A204.1 (cell line): ENCODE measurements at regions not wholly inside any gene's neighbourhood (a gene's known extent, or its start where the extent isn't known, plus 50 kb on each side); places are given as distances from the start of the nearest gene placed in this dataset.

ENCODE experiments used
- FAIRE-seq: peaks from 2 replicates; lab custom pipeline; 2012; peaks lifted over from hg19 to GRCh38; lab: Jason Lieb, UNC

DNA sequence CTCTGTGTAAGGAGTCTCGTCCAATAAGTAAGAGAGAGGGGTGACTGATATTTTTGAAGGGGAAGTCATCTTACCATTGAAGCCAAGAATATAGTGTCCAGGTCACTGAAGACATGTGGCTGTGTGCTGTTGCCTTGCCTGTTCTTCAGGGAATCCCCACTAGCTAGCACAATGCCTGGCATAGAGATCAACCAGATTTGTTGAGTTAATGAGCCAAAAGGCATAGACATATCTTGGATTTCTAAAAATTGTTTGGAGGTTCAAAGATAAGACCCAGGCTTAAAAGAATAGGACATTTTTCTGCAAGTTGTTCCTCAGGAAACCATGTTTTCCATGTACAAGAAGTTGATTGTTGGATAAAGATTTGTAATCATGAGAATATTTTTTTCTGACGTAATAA is 119.3 kb upstream of the DKK2 start:
- no peak for FAIRE-seq

DNA sequence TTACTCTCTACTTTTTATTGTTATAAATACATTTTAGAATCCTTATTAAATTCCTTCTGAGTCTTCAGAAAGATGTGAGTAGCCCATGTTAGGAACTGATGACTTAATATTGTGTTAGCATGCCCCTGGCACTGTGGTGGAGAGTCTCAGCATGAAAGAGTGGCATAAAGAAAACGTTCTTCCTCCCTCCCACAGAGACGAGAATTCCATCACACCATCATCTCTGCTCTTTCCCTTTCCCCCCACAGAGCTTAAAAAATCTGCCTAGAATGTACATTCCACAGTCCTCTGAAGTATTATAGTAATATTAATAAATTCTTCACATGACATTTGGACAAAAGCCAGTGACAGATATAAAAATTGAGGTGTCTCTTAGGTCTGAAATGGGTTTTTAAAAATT is 117.8 kb upstream of the DKK2 start:
- no peak for FAIRE-seq

- FAIRE-seq = no peak
Observed at GRCh38 chr4:107153228-107153627, 117.1 kb upstream of the DKK2 start.

- no peak for FAIRE-seq
Observed at GRCh38 chr4:107151173-107151572, 115.1 kb upstream of the DKK2 start.

GRCh38 chr4:107148904-107149303 is 112.8 kb upstream of the DKK2 start:
- FAIRE-seq = no peak

GRCh38 chr4:107147873-107148272 is 111.8 kb upstream of the DKK2 start:
- no peak for FAIRE-seq

GRCh38 chr4:107138433-107138832 is 102.3 kb upstream of the DKK2 start:
- FAIRE-seq = no peak

DNA sequence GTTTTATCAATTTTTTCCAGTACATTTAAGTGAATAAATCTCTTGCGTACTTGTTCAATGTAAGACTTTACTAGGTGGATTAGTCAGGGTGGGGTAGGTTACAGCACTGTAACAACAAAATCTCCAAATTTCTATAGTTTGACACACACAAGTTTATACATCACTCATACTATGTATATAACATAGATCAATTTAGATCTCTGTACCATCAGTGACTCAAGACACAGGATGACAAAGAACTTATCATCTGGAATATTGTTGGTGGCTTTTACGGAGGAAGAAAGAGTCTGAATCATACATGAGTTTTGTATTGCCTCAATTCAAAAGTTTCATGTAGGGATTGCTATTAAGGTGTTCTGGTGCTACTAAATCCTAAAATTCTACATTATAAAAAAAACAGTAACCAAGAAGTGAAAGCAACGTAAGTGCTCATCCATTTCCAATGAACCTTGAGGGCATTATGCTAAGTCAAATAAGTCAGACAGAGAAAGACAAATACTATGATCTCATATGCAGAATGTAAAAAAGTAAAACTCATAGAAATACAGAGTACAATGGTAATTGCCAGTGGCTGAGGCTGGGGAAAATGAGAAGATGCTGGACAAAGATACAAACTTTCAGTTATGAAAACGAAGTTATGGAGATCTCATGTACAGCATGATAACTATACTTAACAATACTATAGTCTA is 98.0 kb upstream of the DKK2 start:
- no peak for FAIRE-seq

DNA sequence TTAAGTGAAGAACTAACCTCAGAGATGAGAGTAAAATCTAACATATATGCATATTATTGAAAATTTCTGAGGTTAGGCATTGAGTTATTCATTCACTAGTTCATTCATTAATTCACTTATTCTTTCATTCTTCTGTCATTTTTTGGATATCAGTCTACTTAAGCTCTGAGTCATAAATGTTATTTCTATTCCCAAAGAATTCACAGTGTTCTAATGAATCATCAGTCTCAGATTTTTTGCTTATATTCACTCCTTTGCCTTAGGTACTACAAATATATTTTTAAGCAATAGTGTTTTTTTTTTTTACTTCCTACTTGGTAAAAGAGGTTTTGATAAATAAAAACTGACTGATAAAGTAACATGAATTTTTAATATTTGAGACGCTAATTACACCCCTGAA is 95.2 kb upstream of the DKK2 start:
- FAIRE-seq = no peak

- FAIRE-seq = no peak
Observed at GRCh38 chr4:107130157-107130556, 94.0 kb upstream of the DKK2 start.

DNA sequence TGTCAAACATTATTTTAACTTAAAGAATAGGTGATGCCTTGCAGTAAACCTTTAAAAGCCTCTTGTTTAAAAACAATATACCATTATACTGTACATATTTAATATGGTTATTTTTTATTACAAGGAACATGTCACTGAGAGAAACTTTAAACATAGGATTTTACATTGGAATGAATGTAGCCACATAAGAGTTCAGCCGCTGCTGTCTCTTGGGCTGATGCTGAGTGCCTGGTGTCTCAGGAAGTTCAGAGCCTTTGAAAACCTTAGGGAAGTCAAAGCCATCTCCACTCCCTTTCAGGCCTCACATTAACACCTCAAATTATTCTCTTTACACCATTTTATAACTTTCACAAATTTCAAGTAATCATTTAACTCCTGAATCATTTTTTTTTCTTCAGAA is 93.5 kb upstream of the DKK2 start:
- FAIRE-seq = no peak

- no peak for FAIRE-seq
Observed at GRCh38 chr4:107129076-107129475, 93.0 kb upstream of the DKK2 start.

DNA sequence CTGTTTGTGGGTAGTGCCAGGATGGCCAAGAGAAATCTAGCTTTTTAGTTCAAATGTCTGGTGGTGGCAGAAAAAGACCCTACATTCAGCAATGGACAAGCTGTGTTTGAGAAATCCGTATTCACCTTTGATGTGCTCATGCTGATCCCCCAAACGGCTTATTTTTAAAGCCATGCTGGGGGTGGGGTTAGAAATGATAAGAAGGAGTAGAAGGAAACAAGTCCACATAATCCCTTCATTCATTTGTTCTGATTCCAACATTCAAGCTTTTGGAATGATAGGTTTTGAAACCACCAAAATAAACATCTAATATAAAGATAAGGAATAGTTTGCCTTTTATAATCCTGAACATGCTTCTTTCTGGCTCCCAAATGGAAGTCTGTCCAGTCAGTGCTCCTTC is 92.0 kb upstream of the DKK2 start:
- FAIRE-seq = no peak

DNA sequence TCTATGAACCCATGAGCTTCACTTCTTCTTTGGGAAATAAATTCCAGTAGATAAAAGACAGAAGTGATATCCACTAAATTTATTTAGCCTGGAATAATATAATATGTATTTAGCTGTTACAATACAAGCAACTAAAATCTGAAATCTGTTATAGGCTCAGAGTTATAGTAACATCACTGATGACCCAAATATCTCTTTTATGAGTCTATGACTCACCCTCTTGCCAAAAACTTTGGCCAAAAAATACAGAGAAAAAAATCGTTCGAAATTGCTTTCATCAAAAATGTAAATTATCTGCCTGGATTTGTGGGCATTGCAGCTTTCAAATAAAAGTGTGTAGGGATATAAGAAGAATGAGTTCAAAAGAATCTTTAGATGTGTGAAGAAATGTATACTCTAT is 89.4 kb upstream of the DKK2 start:
- no peak for FAIRE-seq

GRCh38 chr4:107122736-107123135 is 86.6 kb upstream of the DKK2 start:
- FAIRE-seq = no peak

GRCh38 chr4:107120661-107121060 is 84.5 kb upstream of the DKK2 start:
- FAIRE-seq = no peak

- no peak for FAIRE-seq
Observed at GRCh38 chr4:107117726-107118125, 81.6 kb upstream of the DKK2 start.

GRCh38 chr4:107115185-107115847 is 79.2 kb upstream of the DKK2 start:
- FAIRE-seq = no peak

- FAIRE-seq = no peak
Observed at GRCh38 chr4:107114059-107114458, 77.9 kb upstream of the DKK2 start.

GRCh38 chr4:107098401-107098800 is 62.3 kb upstream of the DKK2 start:
- no peak for FAIRE-seq

DNA sequence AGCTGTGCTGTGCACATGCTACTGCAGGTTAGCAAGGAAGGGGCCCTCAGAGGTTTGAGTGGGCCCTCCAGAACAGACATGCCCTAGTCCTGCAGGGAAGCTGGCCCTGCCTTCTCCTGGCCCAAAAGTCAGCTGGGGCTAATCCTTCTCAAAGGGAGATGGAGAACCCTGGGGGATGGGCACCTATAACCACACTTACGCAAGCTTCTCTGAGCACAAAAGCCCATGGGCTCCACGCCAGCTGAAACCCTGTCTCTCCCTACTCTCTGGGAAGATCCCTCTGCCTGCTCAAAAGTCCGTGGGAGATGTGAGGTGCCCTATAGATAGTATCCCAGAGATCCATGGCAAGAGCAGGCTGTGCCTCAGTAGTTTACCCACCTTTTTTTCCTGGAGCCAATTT is 58.9 kb upstream of the DKK2 start:
- no peak for FAIRE-seq

DNA sequence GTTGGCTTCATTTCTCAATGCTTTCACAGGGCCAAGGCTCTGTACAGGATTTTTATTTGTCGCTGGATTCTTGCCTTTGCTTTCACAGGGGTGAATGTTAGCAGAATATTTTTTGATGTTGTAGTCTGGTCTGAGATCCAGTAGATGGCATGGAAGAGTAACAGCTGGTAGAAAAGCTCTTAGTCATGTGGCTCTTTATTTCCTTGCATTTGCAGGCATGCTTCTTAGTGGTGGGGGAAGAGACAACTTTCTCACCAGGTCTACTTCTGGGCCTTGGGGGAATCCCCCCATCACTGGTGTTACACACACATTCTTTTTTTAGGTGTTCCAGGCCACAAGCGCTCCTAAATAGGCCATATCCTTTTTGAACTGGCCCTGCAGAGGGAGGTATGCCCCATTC is 58.2 kb upstream of the DKK2 start:
- no peak for FAIRE-seq
